GM19351 (cell line): ENCODE measurements at regions not wholly inside any gene's neighbourhood (a gene's known extent, or its start where the extent isn't known, plus 50 kb on each side); places are given as distances from the start of the nearest gene placed in this dataset.

Experiments used
- ATAC-seq: cut with Tn5 transposase; IDR thresholded peaks from one replicate; pipeline ENCODE4 v1.9.1; 2021; ENCODE audit warnings: mild to moderate bottlenecking, moderate library complexity; ENCODE audit not compliant: unreplicated experiment

DNA sequence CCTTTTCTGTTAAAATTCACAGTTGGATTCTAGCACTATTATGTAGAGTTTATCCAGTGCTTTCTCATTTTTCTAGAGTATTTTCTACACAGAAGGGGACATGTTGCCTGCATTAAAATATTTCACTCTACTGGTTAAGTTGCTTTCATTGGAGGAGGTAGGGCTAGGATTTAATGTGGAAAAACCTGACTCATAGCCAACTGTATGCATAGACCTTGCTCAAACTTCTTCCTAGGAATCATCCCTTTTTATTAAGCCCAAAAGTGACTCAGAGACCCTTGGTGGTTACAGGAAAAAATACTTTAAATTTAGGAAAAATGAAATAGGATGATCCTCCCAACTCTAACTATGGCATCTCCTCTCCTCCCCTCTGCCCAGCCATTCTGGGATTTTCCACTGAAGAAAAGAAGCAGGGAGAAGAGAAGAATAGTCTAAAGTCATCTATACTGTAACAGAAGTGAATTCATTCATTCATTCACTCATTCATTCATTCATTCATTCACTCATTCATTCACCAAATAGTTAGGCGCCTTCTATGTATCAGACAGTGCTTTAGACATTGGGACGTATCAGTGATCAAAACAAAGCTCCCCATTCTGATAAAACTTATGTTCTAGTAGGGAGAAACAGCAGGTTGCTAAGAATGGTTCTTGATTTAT is 109.0 kb upstream of the HTR2A start:
- ATAC-seq = no peak

GRCh38 chr13:47004540-47004939 is 107.7 kb upstream of the HTR2A start:
- no peak for ATAC-seq

GRCh38 chr13:47004027-47004426 is 107.2 kb upstream of the HTR2A start:
- no peak for ATAC-seq

GRCh38 chr13:47000165-47000564 is 103.3 kb upstream of the HTR2A start:
- ATAC-seq = no peak

- peak; percentile 24 for ATAC-seq
These were observed 99.6 kb upstream of the HTR2A start for GRCh38 chr13:46996316-46997030.

DNA sequence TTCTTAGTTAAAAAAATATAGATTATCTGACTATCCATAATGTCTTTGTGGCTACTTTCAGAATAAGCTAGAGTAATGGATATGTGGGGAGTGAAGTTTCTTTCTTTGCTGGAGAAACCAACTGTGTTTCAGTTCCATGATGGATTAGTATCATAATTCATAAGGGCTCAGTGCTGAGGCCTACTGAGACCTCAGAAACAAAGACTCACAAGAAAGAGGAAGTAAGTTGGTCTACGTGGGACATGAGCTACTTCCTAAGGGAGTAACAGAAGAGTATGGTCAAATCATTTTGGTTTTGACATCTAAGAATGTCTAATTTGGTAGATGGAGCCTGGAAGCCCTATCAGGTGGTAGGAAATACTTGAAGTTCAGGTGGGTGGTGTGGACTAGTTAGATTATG is 99.0 kb upstream of the HTR2A start:
- peak; percentile 93 for ATAC-seq

- ATAC-seq = no peak
These were observed 97.6 kb upstream of the HTR2A start for GRCh38 chr13:46994492-46994891.

GRCh38 chr13:46992383-46992952 is 95.6 kb upstream of the HTR2A start:
- ATAC-seq = peak; percentile 51

GRCh38 chr13:46983881-46984280 is 87.0 kb upstream of the HTR2A start:
- peak; percentile 68 for ATAC-seq

DNA sequence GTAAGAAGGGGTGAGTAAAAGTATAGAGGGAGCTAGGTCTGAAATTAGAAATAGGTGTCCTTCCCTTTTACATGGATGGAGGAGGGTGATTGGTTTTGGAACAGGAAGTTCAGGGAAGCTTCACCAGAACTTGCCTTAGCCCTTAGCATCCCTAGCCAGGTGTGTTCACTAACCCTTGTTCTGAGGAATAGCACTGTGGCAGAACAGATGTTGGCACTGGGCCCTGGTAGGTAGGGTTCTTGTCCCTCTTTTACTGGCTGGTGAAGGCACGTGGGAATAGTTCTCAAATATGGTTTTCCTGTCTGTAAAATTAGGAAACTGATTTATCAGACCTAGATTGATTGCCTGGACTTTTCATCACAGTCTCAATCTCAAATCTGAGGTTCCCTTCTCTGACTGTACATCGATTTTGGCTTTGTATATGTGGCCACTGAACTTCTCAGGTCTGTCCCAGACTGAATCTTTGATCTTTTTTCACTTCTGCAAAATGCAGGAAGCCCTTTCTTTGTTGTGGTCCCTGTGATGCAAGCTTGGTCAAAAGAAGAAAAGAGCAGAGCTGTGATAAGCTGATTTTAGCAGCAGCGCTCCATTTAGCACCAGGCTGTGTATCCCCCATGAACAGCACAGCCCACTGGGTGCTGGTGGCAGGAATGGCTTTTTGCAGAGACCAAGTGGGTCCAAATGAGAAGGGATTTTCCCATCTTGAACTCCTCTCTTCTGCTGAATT is 86.2 kb upstream of the HTR2A start:
- ATAC-seq = peak; percentile 89

DNA sequence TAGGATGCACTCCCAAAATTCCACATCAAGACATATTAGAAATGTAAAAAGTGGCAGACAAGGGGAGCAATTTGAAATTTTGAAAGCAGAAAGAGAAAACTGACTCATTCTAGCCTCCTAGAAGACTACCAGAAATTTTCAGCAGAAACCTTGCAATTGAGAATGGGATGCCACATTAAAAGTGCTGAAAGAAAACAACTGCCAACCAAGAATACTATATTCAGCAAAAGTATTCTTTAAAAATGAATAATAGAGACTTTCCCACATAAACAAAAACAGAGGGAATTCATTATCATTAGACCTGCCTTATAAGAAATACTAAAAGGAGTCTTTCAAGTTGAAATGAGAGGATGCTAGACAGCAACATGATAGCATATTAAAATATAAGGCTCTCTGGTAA is 78.3 kb upstream of the HTR2A start:
- ATAC-seq = no peak

- no peak for ATAC-seq
These were observed 71.6 kb upstream of the HTR2A start for GRCh38 chr13:46968450-46968849.

DNA sequence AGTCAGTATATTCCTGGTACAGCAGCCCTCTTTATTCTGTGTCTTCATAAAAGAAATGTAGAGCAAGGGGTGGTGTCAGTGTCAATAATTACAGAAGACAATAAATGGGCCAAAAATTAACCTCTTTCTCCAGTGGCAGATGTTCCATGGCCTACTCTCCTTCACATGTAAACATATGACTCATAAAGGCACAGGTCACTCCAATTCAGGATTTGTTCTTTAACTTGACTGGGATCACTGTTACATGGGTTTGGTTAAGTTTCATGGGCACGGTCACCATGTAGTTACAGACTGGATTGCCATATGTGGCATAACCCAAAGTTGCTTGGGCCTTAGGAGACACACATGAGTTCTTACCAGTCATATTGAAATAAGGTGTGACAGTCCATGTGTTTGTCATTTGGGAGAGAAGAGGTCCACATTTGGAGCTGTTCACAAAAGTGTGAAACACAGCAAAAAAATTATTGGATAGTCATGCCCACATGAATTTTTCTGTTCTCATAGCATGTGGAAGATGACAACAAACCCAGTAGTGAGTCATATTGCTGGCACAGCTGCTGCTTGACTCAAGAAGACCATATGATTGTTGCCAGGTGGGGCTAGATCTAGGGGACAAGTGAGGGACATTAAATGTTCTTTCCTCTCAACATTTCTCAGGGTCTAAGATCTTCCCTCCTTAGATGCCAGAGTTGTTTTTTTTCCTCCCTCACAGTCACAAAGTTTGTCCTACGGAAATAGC is 68.1 kb upstream of the HTR2A start:
- no peak for ATAC-seq

DNA sequence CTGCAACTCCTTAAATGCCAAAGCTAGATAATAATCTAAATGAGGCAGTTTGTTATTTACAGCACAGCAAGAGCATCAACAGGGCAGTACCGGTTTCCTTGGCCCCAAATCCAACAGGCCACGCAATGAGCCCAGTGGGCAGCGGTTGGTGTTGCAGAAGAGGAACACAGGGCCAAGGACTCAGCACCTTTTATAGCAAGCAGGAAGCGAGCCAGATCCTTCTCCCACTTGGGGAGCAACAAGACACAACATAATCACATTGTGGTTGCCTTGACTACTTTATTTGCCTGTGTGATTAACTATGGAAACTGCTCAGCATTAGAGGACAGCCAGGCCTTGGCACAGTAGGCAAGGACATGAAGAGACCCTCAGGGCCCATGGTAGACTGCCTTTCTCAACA is 67.1 kb upstream of the HTR2A start:
- no peak for ATAC-seq

DNA sequence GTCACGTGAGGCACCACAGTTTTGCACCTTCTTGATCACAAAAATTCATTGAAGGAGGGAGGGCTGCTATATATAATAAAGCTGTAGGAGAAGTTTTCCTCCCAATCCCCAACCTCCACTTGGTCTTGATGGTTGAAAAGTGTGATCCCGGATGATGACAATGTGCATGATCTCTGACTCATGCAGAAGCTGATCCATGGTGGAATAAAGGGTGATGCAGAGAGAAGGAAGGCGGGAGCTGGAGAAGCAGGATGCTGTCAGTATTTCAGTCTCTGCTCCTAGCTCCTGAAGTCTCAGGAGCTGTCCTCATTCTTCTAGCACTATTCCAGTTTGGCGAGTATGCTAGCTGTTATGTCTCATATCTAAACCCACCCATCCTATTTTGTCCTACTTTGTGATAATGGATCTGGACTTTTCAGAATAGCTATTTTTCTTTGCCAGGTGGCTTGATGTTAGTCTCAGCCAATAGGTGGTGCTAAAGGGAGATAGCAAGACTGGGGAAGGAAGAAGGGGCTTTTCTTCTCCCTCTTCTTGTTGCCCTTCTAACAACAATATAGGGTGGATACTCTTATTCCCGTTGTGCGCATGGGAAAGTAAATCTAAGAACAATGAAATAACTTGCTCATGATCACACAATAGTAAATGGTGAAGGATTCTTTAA is 65.6 kb upstream of the HTR2A start:
- ATAC-seq = no peak

- peak; percentile 100 for ATAC-seq
These were observed 64.9 kb upstream of the HTR2A start for GRCh38 chr13:46961719-46962118.

- ATAC-seq = no peak
These were observed 57.1 kb upstream of the HTR2A start for GRCh38 chr13:46953941-46954340.

DNA sequence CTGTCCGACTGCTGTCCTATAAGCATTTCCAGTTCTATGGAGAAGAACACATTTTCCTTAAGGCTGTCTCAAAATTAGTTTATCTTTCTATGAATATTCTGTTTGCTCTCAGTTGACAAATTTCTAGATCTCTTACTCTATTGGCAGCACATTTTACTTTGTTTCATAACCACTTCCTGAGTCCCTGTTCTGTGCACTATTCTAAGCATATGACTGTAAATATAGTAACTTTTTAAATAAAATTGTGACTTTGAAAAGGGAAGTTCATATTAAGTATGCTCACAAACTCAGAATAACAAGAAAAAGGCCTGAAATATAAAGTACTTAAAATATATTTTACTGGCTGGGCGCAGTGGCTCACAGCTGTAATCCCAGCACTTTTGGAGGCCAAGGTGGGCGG is 56.5 kb upstream of the HTR2A start:
- ATAC-seq = peak; percentile 69

DNA sequence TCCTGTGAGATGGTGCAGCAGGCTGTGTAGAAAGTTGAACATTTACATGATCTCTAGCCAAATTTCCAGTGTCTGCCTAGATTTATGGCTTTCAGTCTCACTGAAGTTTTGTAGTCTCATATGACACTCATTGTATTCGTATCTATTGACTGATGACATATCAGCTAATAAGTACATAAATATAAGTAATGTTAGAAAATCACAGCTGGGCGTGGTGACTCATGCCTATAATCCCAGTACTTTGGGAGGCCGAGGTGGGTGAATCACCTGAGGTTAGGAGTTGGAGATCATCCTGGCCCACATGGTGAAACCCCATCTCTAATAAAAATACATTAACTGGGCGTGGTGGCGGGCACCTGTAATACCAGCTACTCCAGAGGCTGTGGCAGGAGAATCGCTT is 54.7 kb upstream of the HTR2A start:
- no peak for ATAC-seq

GRCh38 chr13:46949211-46949610 is 52.4 kb upstream of the HTR2A start:
- ATAC-seq = no peak

- no peak for ATAC-seq
These were observed 51.5 kb upstream of the HTR2A start for GRCh38 chr13:46948338-46948737.
